ENCODE measurements at regions not wholly inside any gene's neighbourhood (a gene's known extent, or its start where the extent isn't known, plus 50 kb on each side); places are given as distances from the start of the nearest gene placed in this dataset.
"Not testable (repeated sequence)": the region's sequence is repeated elsewhere in the genome, so short reads cannot be mapped to it uniquely, and the experiment has no call there.

DNA sequence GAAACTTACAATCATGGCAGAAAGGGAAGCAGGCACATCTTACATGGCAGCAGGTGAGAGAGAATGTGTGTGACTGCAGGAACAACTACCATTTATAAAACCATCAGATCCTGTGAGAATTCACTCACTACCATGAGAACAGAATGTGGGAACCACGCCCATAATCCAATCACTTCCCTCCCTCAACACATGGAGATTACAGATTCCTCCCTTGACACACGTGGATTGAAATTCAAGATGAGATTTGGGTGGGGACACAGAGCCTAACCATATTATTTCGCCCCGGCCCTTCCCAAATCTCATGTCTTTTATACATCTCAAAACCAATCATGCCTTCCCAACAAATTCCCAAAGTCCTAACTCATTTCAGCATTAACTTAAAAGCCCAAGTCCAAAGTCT, 203.6 kb downstream of the C12orf75 start:
- Histone ChIP-seq H3K4me3 (no peak overlapping the region), H3K27ac (no peak overlapping the region), H3K4me1 (no peaks in the 10 kb centered on the region), H3K9me3 (no peaks in the 10 kb centered on the region), H3K27me3 (no peaks in the 10 kb centered on the region), H3K36me3 (no peaks in the 10 kb centered on the region)
- DNase-seq: no peak
- intact Hi-C loops (cut with DNase I; ENCODE audit: low total_unique reads): no loop called here
- TF ChIP-seq, protein P1, sequence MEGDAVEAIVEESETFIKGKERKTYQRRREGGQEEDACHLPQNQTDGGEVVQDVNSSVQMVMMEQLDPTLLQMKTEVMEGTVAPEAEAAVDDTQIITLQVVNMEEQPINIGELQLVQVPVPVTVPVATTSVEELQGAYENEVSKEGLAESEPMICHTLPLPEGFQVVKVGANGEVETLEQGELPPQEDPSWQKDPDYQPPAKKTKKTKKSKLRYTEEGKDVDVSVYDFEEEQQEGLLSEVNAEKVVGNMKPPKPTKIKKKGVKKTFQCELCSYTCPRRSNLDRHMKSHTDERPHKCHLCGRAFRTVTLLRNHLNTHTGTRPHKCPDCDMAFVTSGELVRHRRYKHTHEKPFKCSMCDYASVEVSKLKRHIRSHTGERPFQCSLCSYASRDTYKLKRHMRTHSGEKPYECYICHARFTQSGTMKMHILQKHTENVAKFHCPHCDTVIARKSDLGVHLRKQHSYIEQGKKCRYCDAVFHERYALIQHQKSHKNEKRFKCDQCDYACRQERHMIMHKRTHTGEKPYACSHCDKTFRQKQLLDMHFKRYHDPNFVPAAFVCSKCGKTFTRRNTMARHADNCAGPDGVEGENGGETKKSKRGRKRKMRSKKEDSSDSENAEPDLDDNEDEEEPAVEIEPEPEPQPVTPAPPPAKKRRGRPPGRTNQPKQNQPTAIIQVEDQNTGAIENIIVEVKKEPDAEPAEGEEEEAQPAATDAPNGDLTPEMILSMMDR (IDR thresholded peaks at IDR 0.05): no peak
- no peak for TF ChIP-seq POLR2A (IDR thresholded peaks at IDR 0.05)

DNA sequence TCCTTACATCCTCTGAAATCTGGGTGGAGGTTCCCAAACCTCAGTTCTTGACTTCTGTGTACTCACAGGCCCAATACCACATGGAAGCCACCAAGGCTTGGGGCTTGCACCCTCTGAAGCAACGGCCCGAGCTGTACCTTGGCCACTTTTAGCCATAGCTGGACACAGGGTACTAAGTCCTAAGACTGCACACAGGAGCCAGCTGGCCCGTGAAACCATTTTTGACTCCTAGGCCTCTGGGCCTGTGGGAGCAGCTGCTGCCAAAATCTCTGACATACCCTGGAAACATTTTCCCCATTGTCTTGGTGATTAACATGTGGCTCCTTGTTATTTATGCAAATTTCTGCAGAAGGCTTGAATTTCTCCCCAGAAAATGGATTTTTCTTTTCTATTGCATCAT, 204.5 kb downstream of the C12orf75 start:
- intact Hi-C loops (cut with DNase I; ENCODE audit: low total_unique reads): not testable (repeated sequence)

DNA sequence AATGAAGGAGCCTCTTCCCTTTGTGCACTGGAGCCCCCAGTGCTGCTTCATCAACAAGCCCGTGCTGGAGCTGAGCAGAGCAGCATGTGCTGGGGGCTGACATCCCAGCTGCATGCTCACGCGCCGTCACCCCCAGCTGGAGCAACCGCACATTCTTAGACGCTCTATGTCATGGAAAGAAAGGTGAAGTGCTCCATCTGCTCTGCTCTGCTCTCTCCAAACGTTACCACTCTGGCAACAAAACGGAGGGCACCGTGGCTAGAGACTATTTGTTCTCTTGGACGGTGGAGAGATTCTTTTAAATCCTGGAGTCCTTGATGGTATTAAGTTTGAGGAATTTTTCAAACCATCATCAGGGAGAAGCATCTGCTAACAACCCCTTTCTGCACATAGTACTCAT, 208.4 kb downstream of the C12orf75 start:
- Histone ChIP-seq H3K36me3 (no peaks in the 10 kb centered on the region), H3K27me3 (no peaks in the 10 kb centered on the region), H3K4me3 (no peak overlapping the region), H3K27ac (no peak overlapping the region), H3K9me3 (no peaks in the 10 kb centered on the region), H3K4me1 (no peaks in the 10 kb centered on the region)
- TF ChIP-seq, protein P1 (IDR thresholded peaks at IDR 0.05): no peak
- no peak for TF ChIP-seq POLR2A (IDR thresholded peaks at IDR 0.05)
- intact Hi-C loops (cut with DNase I; ENCODE audit: low total_unique reads): no loop called here
- no peak for DNase-seq

More for the DNA sequence above, 204.5 kb downstream of the C12orf75 start:
- not testable (repeated sequence) for H3K9me3 ChIP-seq, DNase-seq, H3K4me3 ChIP-seq, H3K27ac ChIP-seq, H3K27me3 ChIP-seq, H3K36me3 ChIP-seq, H3K4me1 ChIP-seq

DNA sequence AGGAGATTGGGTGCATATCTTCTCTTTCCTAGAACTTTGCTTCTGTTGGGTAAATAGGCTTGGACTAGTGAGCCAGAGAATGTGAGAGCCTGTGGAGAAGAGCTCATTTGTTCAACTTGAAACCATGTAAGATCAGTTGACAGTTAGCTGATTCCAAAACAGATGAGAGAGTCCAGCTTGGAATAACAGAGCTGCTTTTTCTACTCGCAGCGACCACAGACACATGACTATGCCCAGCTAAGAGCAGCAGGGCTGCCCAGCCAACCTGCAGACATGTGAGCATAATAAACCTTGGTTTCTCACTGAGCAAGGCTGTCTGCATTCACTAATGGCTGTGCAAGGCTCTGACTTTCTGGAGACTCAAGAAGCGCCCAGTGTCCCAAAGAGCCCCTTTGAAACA, 209.2 kb downstream of the C12orf75 start:
- DNase-seq: no peak
- H3K4me1 ChIP-seq: no peaks in the 10 kb centered on the region
- H3K4me3 ChIP-seq: no peak overlapping the region
- H3K36me3 ChIP-seq: no peaks in the 10 kb centered on the region
- no peak overlapping the region for H3K27ac ChIP-seq
- no peaks in the 10 kb centered on the region for H3K27me3 ChIP-seq
- intact Hi-C loops (cut with DNase I; ENCODE audit: low total_unique reads): no loop called here
- TF ChIP-seq, protein P1 (IDR thresholded peaks at IDR 0.05): no peak
- H3K9me3 ChIP-seq: no peaks in the 10 kb centered on the region

DNA sequence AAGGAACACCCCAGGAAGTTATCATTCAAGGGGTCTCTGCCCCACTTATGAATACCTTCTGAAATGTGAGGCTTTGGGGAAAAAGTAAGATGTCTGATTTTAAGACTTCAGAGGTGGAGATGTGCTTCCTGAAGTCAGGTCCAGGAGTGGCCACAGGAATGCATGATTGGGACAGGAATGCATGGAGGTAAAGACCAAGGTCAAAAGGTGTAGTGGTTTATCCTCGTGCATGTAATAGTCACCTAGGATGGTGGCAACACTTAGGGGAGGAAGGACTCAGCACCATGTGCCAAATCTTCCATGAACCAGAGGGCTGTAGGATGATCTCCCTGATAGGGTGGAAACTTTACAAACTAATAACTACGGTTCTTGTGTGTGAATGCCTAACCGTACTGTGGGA, 217.3 kb downstream of the C12orf75 start:
- H3K4me1 ChIP-seq: no peaks in the 10 kb centered on the region
- intact Hi-C loops (cut with DNase I; ENCODE audit: low total_unique reads): no loop called here
- H3K27ac ChIP-seq: no peak overlapping the region
- TF ChIP-seq, protein P1 (IDR thresholded peaks at IDR 0.05): no peak
- no peak for TF ChIP-seq POLR2A (IDR thresholded peaks at IDR 0.05)
- no peaks in the 10 kb centered on the region for H3K36me3 ChIP-seq
- no peaks in the 10 kb centered on the region for H3K9me3 ChIP-seq
- no peak overlapping the region for H3K4me3 ChIP-seq
- H3K27me3 ChIP-seq: no peaks in the 10 kb centered on the region
- no peak for DNase-seq

DNA sequence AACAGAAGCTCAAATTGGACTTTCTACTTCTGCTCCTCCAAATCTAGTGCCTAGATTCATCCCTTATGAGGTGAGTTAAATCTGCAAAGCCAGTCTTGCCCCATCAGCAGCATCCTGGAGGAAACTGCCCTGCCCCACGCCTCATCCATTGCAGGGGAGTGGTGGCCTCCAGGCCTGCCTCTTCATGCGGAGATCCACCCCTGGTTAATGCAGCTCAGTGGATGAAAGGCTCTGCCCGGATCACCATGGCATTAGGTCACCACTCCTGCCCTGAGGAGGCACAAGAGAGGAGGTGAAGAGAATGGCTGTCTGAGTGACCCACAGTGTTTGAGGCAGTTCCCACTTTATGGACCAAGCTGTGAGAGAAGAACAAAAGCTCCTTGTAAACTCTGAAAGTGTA, 218.1 kb downstream of the C12orf75 start:
- intact Hi-C loops (cut with DNase I; ENCODE audit: low total_unique reads): no loop called here
- Histone ChIP-seq H3K4me1 (no peaks in the 10 kb centered on the region), H3K27me3 (no peaks in the 10 kb centered on the region), H3K27ac (no peak overlapping the region), H3K36me3 (no peaks in the 10 kb centered on the region), H3K4me3 (no peak overlapping the region), H3K9me3 (no peaks in the 10 kb centered on the region)
- TF ChIP-seq, protein P1 (IDR thresholded peaks at IDR 0.05): no peak
- TF ChIP-seq POLR2A (IDR thresholded peaks at IDR 0.05): no peak
- DNase-seq: no peak

Measured in uterus (tissue), 3 donors.